ENCODE measurements at regions not wholly inside any gene's neighbourhood (a gene's known extent, or its start where the extent isn't known, plus 50 kb on each side); places are given as distances from the start of the nearest gene placed in this dataset.

- TF ChIP-seq, protein P1, sequence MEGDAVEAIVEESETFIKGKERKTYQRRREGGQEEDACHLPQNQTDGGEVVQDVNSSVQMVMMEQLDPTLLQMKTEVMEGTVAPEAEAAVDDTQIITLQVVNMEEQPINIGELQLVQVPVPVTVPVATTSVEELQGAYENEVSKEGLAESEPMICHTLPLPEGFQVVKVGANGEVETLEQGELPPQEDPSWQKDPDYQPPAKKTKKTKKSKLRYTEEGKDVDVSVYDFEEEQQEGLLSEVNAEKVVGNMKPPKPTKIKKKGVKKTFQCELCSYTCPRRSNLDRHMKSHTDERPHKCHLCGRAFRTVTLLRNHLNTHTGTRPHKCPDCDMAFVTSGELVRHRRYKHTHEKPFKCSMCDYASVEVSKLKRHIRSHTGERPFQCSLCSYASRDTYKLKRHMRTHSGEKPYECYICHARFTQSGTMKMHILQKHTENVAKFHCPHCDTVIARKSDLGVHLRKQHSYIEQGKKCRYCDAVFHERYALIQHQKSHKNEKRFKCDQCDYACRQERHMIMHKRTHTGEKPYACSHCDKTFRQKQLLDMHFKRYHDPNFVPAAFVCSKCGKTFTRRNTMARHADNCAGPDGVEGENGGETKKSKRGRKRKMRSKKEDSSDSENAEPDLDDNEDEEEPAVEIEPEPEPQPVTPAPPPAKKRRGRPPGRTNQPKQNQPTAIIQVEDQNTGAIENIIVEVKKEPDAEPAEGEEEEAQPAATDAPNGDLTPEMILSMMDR (conservative IDR thresholded peaks at IDR 0.05 in 1 of 2, IDR thresholded peaks at IDR 0.05 in 1 of 2; ENCODE audit: low read depth in 1 of 2, low read length in 2 of 2): no peak
- TF ChIP-seq EZH2 (IDR thresholded peaks at IDR 0.05; ENCODE audit: low read length, missing control alignments): no peak
Observed at GRCh38 chr14:40841886-40842285, 764.8 kb upstream of the LRFN5 start.

All from fibroblast of lung (primary cell).